Right renal cortex interstitium (tissue), 3 donors: ENCODE measurements at regions not wholly inside any gene's neighbourhood (a gene's known extent, or its start where the extent isn't known, plus 50 kb on each side); places are given as distances from the start of the nearest gene placed in this dataset.

ENCODE experiments used
- DNase-seq, 3 donors: peaks; one replicate each; pipeline ENCODE4 v3.0.0-alpha.2; 2013; ENCODE audit warnings: low read depth in 3 of 3, low spot score in 2 of 3

- DNase-seq: no peak
These were observed 56.3 kb upstream of the BACE2 start for GRCh38 chr21:41111681-41112080.

- peak in 1 of 3 donors; percentile 21 for DNase-seq
These were observed 54.9 kb upstream of the BACE2 start for GRCh38 chr21:41112740-41113692.

- no peak for DNase-seq
These were observed 52.1 kb upstream of the BACE2 start for GRCh38 chr21:41115851-41116250.
